ENCODE measurements at regions not wholly inside any gene's neighbourhood (a gene's known extent, or its start where the extent isn't known, plus 50 kb on each side); places are given as distances from the start of the nearest gene placed in this dataset.

GRCh38 chr13:108037348-108037747 lies 178.0 kb downstream of the LIG4 start:
- no peak for TF ChIP-seq CTCF (IDR thresholded peaks at IDR 0.05; ENCODE audit: low read depth, low read length, missing control alignments)
- no peak overlapping the region for H3K4me3 ChIP-seq (replicated peaks; ENCODE audit: low read depth, low read length)
- no peak for DNase-seq (ENCODE audit: extremely low read depth, low read depth)

GRCh38 chr13:108036411-108036932 lies 178.9 kb downstream of the LIG4 start:
- DNase-seq (ENCODE audit: extremely low read depth, low read depth) = no peak
- no peak for TF ChIP-seq CTCF (IDR thresholded peaks at IDR 0.05; ENCODE audit: low read depth, low read length, missing control alignments)
- no peak overlapping the region for H3K4me3 ChIP-seq (replicated peaks; ENCODE audit: low read depth, low read length)

GRCh38 chr13:108034909-108035410 lies 180.4 kb downstream of the LIG4 start:
- DNase-seq (ENCODE audit: extremely low read depth, low read depth) = no peak

GRCh38 chr13:108033800-108034707 lies 181.3 kb downstream of the LIG4 start:
- no peak for TF ChIP-seq CTCF (IDR thresholded peaks at IDR 0.05; ENCODE audit: low read depth, low read length, missing control alignments)
- no peak for DNase-seq (ENCODE audit: extremely low read depth, low read depth)
- H3K4me3 ChIP-seq (replicated peaks; ENCODE audit: low read depth, low read length) = no peak overlapping the region

More at GRCh38 chr13:108034909-108035410, 180.4 kb downstream of the LIG4 start:
- H3K4me3 ChIP-seq (replicated peaks; ENCODE audit: low read depth, low read length) = no peak overlapping the region
- no peak for TF ChIP-seq CTCF (IDR thresholded peaks at IDR 0.05; ENCODE audit: low read depth, low read length, missing control alignments)

DNA sequence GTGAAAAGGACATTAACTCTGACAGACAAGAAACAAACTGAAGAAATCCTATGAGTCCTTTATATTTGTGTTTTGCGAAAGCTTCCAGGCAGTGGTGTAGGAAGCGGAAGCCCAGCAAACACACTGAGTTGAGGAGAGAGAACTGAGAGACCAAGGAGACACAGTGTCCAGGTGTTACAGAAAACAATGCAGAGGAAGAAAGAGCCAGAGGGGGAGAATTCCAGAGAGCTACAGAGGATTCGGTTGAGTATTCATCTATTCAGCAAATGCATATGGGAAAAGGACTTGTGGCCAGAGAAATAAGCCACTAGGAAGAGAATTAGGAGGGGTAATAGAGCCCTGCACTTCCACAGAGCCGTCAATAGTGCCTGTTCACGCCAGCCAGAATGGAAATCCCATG lies 183.5 kb downstream of the LIG4 start:
- no peak for TF ChIP-seq CTCF (IDR thresholded peaks at IDR 0.05; ENCODE audit: low read depth, low read length, missing control alignments)
- no peak overlapping the region for H3K4me3 ChIP-seq (replicated peaks; ENCODE audit: low read depth, low read length)
- DNase-seq (ENCODE audit: extremely low read depth, low read depth) = no peak

DNA sequence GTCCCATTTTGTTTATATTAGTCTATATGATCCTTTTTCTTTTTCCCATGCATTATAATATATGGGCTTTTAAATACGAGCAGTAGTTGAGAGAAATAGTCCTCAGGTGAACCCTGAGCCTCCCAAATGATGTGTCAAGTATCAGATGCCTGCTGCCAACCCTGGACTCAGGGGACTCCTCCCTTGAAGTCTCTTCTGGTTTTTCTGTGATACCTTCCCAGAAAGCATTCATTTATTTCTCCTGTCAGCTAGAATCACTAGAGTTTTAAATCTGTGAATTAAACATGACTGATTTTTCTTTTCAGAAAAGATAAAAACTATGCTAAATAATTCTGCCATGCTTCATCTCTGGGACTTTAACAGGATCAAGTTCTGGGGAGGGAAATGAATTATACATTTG lies 184.6 kb downstream of the LIG4 start:
- no peak overlapping the region for H3K4me3 ChIP-seq (replicated peaks; ENCODE audit: low read depth, low read length)
- TF ChIP-seq CTCF (IDR thresholded peaks at IDR 0.05; ENCODE audit: low read depth, low read length, missing control alignments) = no peak
- DNase-seq (ENCODE audit: extremely low read depth, low read depth) = no peak
